AG04450 (cell line): ENCODE measurements at regions not wholly inside any gene's neighbourhood (a gene's known extent, or its start where the extent isn't known, plus 50 kb on each side); places are given as distances from the start of the nearest gene placed in this dataset.

Experiments used
- CTCF ChIA-PET: fragments of 300-600, 350-600 bp; formaldehyde crosslinking; extraction: SDS; loops from one replicate; lab custom pipeline; 2022; ENCODE audit warnings: antibody characterized with exemption, inconsistent platforms; lab: Charles Lee
- POLR2A ChIA-PET: fragments of 350-600 bp; formaldehyde crosslinking; extraction: SDS; loops from one replicate; lab custom pipeline; 2021; ENCODE audit warnings: antibody characterized with exemption, inconsistent platforms; lab: Yijun Ruan, JAX
- DNase-seq: peaks from one replicate; pipeline ENCODE4 v3.0.0-alpha.2; 2011; ENCODE audit warnings: low read depth, low spot score
- H3K27ac ChIP-seq: one replicate; pipeline ENCODE4 v1.5.1; 2012; ENCODE audit warnings: low read depth, low read length, control low read depth
- H3K27me3 ChIP-seq: one replicate; pipeline ENCODE4 v1.6.0; 2012; ENCODE audit warnings: low read length; ENCODE audit not compliant: control insufficient read depth, insufficient read depth
- H3K4me3 ChIP-seq: 2 replicates; pipeline ENCODE4 v1.5.1; 2011; ENCODE audit warnings: mild to moderate bottlenecking, low read depth, low read length, control low read depth
- H3K9me3 ChIP-seq: 2 replicates; pipeline ENCODE4 v1.5.1; 2012; ENCODE audit warnings: low read length; ENCODE audit not compliant: control insufficient read depth, insufficient read depth
- CTCF ChIP-seq: IDR thresholded peaks from 2 replicates; pipeline ENCODE4 v1.5.1; 2011; ENCODE audit warnings: low read depth, low read length, control low read depth, inconsistent platforms

- Histone ChIP-seq H3K4me3 (no peak overlapping the region), H3K27me3 (no peaks in the 10 kb centered on the region), H3K27ac (no peak overlapping the region), H3K9me3 (peaks cover 8% of the 10 kb centered on the region; the same call in 1 of the 2 replicates)
- CTCF ChIA-PET, result no interaction called here
- POLR2A ChIA-PET, result no interaction called here
- no peak for TF ChIP-seq CTCF
- no peak for DNase-seq
Observed at GRCh38 chr4:31999848-32000247, 1279.7 kb downstream of the PCDH7 start.

- CTCF ChIA-PET, result no interaction called here
- no peak for DNase-seq
- POLR2A ChIA-PET, result no interaction called here
- H3K4me3 ChIP-seq, result no peak overlapping the region
- no peak overlapping the region for H3K27ac ChIP-seq
- peaks cover 7% of the 10 kb centered on the region; the same call in 1 of the 2 replicates for H3K9me3 ChIP-seq
- H3K27me3 ChIP-seq, result no peaks in the 10 kb centered on the region
- TF ChIP-seq CTCF, result no peak
Observed at GRCh38 chr4:32000846-32001488, 1280.8 kb downstream of the PCDH7 start.

GRCh38 chr4:32002037-32002747 lies 1282.0 kb downstream of the PCDH7 start:
- ChIA-PET POLR2A (no interaction called here), CTCF (no interaction called here)
- no peak for TF ChIP-seq CTCF
- H3K9me3 ChIP-seq, result no peaks in the 10 kb centered on the region
- no peaks in the 10 kb centered on the region for H3K27me3 ChIP-seq
- no peak overlapping the region for H3K27ac ChIP-seq
- no peak for DNase-seq
- no peak overlapping the region for H3K4me3 ChIP-seq

- ChIA-PET POLR2A (no interaction called here), CTCF (interaction anchor here (0.6 kb wide), 1 partner anchor 1155 kb away, joined by 4 read pairs; no protein-coding TSS in a partner anchor)
- no peak for DNase-seq
- TF ChIP-seq CTCF, result no peak
- no peak overlapping the region for H3K4me3 ChIP-seq
- no peaks in the 10 kb centered on the region for H3K27me3 ChIP-seq
- no peak overlapping the region for H3K27ac ChIP-seq
- no peaks in the 10 kb centered on the region for H3K9me3 ChIP-seq
Observed at GRCh38 chr4:32003548-32003947, 1283.4 kb downstream of the PCDH7 start.

GRCh38 chr4:32010221-32010620 lies 1290.1 kb downstream of the PCDH7 start:
- Histone ChIP-seq H3K27ac (no peak overlapping the region), H3K4me3 (no peak overlapping the region), H3K27me3 (no peaks in the 10 kb centered on the region), H3K9me3 (peaks cover 6% of the 10 kb centered on the region)
- DNase-seq, result no peak
- ChIA-PET POLR2A (no interaction called here), CTCF (no interaction called here)
- TF ChIP-seq CTCF, result no peak
